ENCODE measurements at regions not wholly inside any gene's neighbourhood (a gene's known extent, or its start where the extent isn't known, plus 50 kb on each side); places are given as distances from the start of the nearest gene placed in this dataset.

- no peaks in the 10 kb centered on the region for H3K36me3 ChIP-seq
- H3K9me3 ChIP-seq = no peaks in the 10 kb centered on the region
- intact Hi-C loops (cut with DNase I) = no loop called here
- no peaks in the 10 kb centered on the region for H3K27me3 ChIP-seq
- H3K4me3 ChIP-seq (replicated peaks in 1 of 3) = no peak overlapping the region
- TF ChIP-seq, protein P1, sequence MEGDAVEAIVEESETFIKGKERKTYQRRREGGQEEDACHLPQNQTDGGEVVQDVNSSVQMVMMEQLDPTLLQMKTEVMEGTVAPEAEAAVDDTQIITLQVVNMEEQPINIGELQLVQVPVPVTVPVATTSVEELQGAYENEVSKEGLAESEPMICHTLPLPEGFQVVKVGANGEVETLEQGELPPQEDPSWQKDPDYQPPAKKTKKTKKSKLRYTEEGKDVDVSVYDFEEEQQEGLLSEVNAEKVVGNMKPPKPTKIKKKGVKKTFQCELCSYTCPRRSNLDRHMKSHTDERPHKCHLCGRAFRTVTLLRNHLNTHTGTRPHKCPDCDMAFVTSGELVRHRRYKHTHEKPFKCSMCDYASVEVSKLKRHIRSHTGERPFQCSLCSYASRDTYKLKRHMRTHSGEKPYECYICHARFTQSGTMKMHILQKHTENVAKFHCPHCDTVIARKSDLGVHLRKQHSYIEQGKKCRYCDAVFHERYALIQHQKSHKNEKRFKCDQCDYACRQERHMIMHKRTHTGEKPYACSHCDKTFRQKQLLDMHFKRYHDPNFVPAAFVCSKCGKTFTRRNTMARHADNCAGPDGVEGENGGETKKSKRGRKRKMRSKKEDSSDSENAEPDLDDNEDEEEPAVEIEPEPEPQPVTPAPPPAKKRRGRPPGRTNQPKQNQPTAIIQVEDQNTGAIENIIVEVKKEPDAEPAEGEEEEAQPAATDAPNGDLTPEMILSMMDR (IDR thresholded peaks at IDR 0.05) = no peak
- TF ChIP-seq POLR2A (IDR thresholded peaks at IDR 0.05) = no peak
- no peak for DNase-seq
- H3K4me1 ChIP-seq = no peaks in the 10 kb centered on the region
- 57 to 71% methylated on average over 5 of the region's 5 CpGs for WGBS, 2 donors
- H3K27ac ChIP-seq = no peak overlapping the region
These were observed 136.1 kb upstream of the LMCD1 start for GRCh38 chr3:8365541-8365940.

- 79 to 97% methylated on average over 1 of the region's 1 CpG for WGBS, 2 donors
- Histone ChIP-seq H3K27ac (no peak overlapping the region), H3K27me3 (no peaks in the 10 kb centered on the region), H3K4me3 (replicated peaks in 1 of 3) (no peak overlapping the region), H3K9me3 (no peaks in the 10 kb centered on the region), H3K36me3 (no peaks in the 10 kb centered on the region), H3K4me1 (no peaks in the 10 kb centered on the region)
- no peak for DNase-seq
- intact Hi-C loops (cut with DNase I) = no loop called here
- no peak for TF ChIP-seq POLR2A (IDR thresholded peaks at IDR 0.05)
- TF ChIP-seq, protein P1 (IDR thresholded peaks at IDR 0.05) = no peak
These were observed 135.3 kb upstream of the LMCD1 start for GRCh38 chr3:8366219-8366810.

- Histone ChIP-seq H3K36me3 (no peaks in the 10 kb centered on the region), H3K4me3 (replicated peaks in 1 of 3) (no peak overlapping the region), H3K27ac (no peak overlapping the region), H3K4me1 (no peaks in the 10 kb centered on the region), H3K27me3 (no peaks in the 10 kb centered on the region), H3K9me3 (no peaks in the 10 kb centered on the region)
- 90 to 91% methylated on average over 5 of the region's 5 CpGs for WGBS, 2 donors
- TF ChIP-seq, protein P1 (IDR thresholded peaks at IDR 0.05) = no peak
- TF ChIP-seq POLR2A (IDR thresholded peaks at IDR 0.05) = no peak
- DNase-seq = no peak
- intact Hi-C loops (cut with DNase I) = no loop called here
These were observed 133.0 kb upstream of the LMCD1 start for GRCh38 chr3:8368598-8368997.

- no peak overlapping the region for H3K27ac ChIP-seq
- no peaks in the 10 kb centered on the region for H3K36me3 ChIP-seq
- H3K4me1 ChIP-seq = no peaks in the 10 kb centered on the region
- TF ChIP-seq, protein P1 (IDR thresholded peaks at IDR 0.05) = no peak
- no peak for TF ChIP-seq POLR2A (IDR thresholded peaks at IDR 0.05)
- intact Hi-C loops (cut with DNase I) = no loop called here
- no peak for DNase-seq
- no peaks in the 10 kb centered on the region for H3K27me3 ChIP-seq
- no peak overlapping the region for H3K4me3 ChIP-seq (replicated peaks in 1 of 3)
- H3K9me3 ChIP-seq = no peaks in the 10 kb centered on the region
- WGBS, 2 donors = 96 to 97% methylated on average over 1 of the region's 1 CpG
These were observed 132.0 kb upstream of the LMCD1 start for GRCh38 chr3:8369638-8370037.

DNA sequence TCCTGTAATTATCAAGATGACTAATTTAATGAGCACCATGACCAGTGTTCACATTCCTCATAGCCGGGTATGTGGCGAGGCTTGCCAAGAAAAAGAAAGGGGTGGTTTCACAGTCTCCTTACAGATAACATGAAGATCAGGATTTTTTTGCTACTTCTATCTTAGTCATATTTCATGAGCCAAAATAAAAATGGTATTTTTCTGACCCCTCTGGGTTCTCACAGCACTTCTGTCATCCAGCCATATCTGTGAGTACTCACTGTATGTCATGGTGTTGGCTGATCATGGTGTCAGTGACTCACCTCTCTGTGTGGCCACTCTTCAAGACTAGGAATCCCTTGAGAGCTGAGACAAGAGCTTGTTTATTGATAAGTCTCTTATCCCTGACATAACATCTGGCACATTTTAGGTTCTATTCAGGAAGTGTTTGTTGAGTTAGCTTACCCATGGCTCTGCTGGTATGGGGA lies 130.5 kb upstream of the LMCD1 start:
- Histone ChIP-seq H3K36me3 (no peaks in the 10 kb centered on the region), H3K9me3 (no peaks in the 10 kb centered on the region), H3K27ac (no peak overlapping the region), H3K27me3 (no peaks in the 10 kb centered on the region), H3K4me3 (replicated peaks in 1 of 3) (no peak overlapping the region), H3K4me1 (no peaks in the 10 kb centered on the region)
- no peak for TF ChIP-seq POLR2A (IDR thresholded peaks at IDR 0.05)
- TF ChIP-seq, protein P1 (IDR thresholded peaks at IDR 0.05) = no peak
- no peak for DNase-seq
- intact Hi-C loops (cut with DNase I) = no loop called here
- 61 to 66% methylated on average over 2 of the region's 2 CpGs for WGBS, 2 donors
